Activated CD4-positive, alpha-beta T cell treated with anti-CD3 and anti-CD28 coated beads, Interleukin-2, amount 50 U/mL, for 4 hours (primary cell): ENCODE measurements at regions not wholly inside any gene's neighbourhood (a gene's known extent, or its start where the extent isn't known, plus 50 kb on each side); places are given as distances from the start of the nearest gene placed in this dataset.

Source experiments
- DNase-seq, 2 experiments: peaks; one replicate each; pipeline ENCODE4 v3.0.0-alpha.2; 2020

GRCh38 chr6:150651808-150652470, 52.3 kb downstream of the PLEKHG1 start:
- no peak for DNase-seq

- no peak for DNase-seq
Measured at GRCh38 chr6:150652848-150653613, 53.3 kb downstream of the PLEKHG1 start.

- no peak for DNase-seq
Measured at GRCh38 chr6:150654608-150655007, 54.9 kb downstream of the PLEKHG1 start.

- no peak for DNase-seq
Measured at GRCh38 chr6:150656156-150656555, 56.5 kb downstream of the PLEKHG1 start.

GRCh38 chr6:150658421-150658820, 58.7 kb downstream of the PLEKHG1 start:
- DNase-seq: no peak

GRCh38 chr6:150659046-150659763, 59.5 kb downstream of the PLEKHG1 start:
- no peak for DNase-seq

GRCh38 chr6:150661216-150662007, 61.7 kb downstream of the PLEKHG1 start:
- DNase-seq: no peak

- DNase-seq: no peak
Measured at GRCh38 chr6:150662814-150663213, 63.1 kb downstream of the PLEKHG1 start.

GRCh38 chr6:150664091-150664490, 64.4 kb downstream of the PLEKHG1 start:
- DNase-seq: no peak

GRCh38 chr6:150666071-150666470, 66.4 kb downstream of the PLEKHG1 start:
- DNase-seq: no peak

- no peak for DNase-seq
Measured at GRCh38 chr6:150667359-150667758, 67.7 kb downstream of the PLEKHG1 start.

- no peak for DNase-seq
Measured at GRCh38 chr6:150667977-150668716, 68.5 kb downstream of the PLEKHG1 start.

GRCh38 chr6:150668900-150669302, 69.2 kb downstream of the PLEKHG1 start:
- no peak for DNase-seq

GRCh38 chr6:150670311-150670710, 70.6 kb downstream of the PLEKHG1 start:
- DNase-seq: no peak

GRCh38 chr6:150672800-150673199, 73.1 kb downstream of the PLEKHG1 start:
- no peak for DNase-seq

- no peak for DNase-seq
Measured at GRCh38 chr6:150673720-150674346, 74.1 kb downstream of the PLEKHG1 start.

- no peak for DNase-seq
Measured at GRCh38 chr6:150676344-150676743, 76.7 kb downstream of the PLEKHG1 start.

GRCh38 chr6:150676772-150677171, 77.1 kb downstream of the PLEKHG1 start:
- no peak for DNase-seq

GRCh38 chr6:150680510-150680909, 80.8 kb downstream of the PLEKHG1 start:
- DNase-seq: no peak

- DNase-seq: no peak
Measured at GRCh38 chr6:150681578-150682395, 82.1 kb downstream of the PLEKHG1 start.

GRCh38 chr6:150683320-150683719, 83.6 kb downstream of the PLEKHG1 start:
- DNase-seq: no peak
